ENCODE measurements at regions not wholly inside any gene's neighbourhood (a gene's known extent, or its start where the extent isn't known, plus 50 kb on each side); places are given as distances from the start of the nearest gene placed in this dataset.

- TF ChIP-seq SRY (CRISPR knock-in tag; IDR thresholded peaks at IDR 0.05) (no peak), KLF11 (CRISPR knock-in tag; IDR thresholded peaks at IDR 0.05) (no peak), ZMYM4 (CRISPR knock-in tag; IDR thresholded peaks at IDR 0.05) (no peak), ATM (IDR thresholded peaks at IDR 0.05; ENCODE audit: borderline replicate concordance) (no peak)
Measured at GRCh38 chr1:191343816-191344215, 814.4 kb upstream of the RGS18 start (continued).

DNA sequence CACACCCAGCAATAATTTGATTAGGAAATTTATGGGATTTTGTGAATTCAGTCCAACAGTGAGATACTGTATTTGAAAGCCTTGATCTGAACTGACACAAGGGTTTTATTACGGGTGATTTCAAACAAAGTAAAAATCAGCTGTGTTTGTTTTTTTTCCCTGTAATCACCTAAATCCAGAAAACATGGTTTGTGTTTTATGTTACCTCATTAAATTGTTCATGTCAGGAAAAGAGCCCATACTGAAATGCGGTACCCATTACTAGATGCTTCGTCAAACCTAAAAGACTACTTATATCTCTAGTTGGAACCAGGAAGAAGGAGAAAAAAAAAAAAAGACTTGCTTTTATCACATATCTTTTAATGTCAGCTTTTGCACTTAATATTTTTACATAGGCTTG is 811.9 kb upstream of the RGS18 start:
- ChIA-PET CTCF (ENCODE audit: low intra/inter-chr PET ratio, low total read pairs) (no interaction called here), POLR2A (no interaction called here)
- 1% methylated on average over 3 of the region's 3 CpGs for WGBS (ENCODE audit: low lambda C conversion rate)
- no TSS peak for BruUV-seq (replicated peaks)
- Histone ChIP-seq H3K36me3 (replicated peaks in 1 of 2; ENCODE audit: control insufficient read depth in 1 of 2, insufficient read depth in 2 of 2, low read length in 2 of 2) (no peaks in the 10 kb centered on the region), H3K4me1 (ENCODE audit: insufficient read depth, low read length) (no peaks in the 10 kb centered on the region), H3K79me2 (ENCODE audit: insufficient read depth, low read length) (no peaks in the 10 kb centered on the region), H2AFZ (ENCODE audit: low read length) (no peak overlapping the region), H3K4me2 (ENCODE audit: low read depth, low read length) (no peak overlapping the region), H3K27me3 (ENCODE audit: control insufficient read depth in 1 of 2, insufficient read depth in 2 of 2, low read length in 2 of 2) (no peaks in the 10 kb centered on the region), H3K27ac (ENCODE audit: extremely low read length, insufficient read depth, low read length) (no peak overlapping the region), H4K20me1 (ENCODE audit: insufficient read depth, low read length) (no peaks in the 10 kb centered on the region), H3K9me3 (ENCODE audit: low read length) (no peaks in the 10 kb centered on the region), H3K4me3 (replicated peaks in 1 of 3; ENCODE audit: insufficient read depth in 1 of 3, low read depth in 2 of 3, low read length in 3 of 3) (no peak overlapping the region), H3K9ac (ENCODE audit: insufficient read depth, low read depth, low read length) (no peak overlapping the region)
- DNase-seq (ENCODE audit: low spot score) (no peak), ATAC-seq (no peak), FAIRE-seq (no peak)
- in situ Hi-C loops (cut with HindIII; ENCODE audit: extremely low pct_ligation_motif_present, low pct_unique_long_range_greater_than_20kb) (no loop called here), intact Hi-C loops (cut with micrococcal nuclease; ENCODE audit: unreplicated experiment) (no loop called here)
- no peak for TF ChIP-seq HOXA3 (CRISPR knock-in tag; IDR thresholded peaks at IDR 0.05)
- TF ChIP-seq GABPB1 (CRISPR knock-in tag; IDR thresholded peaks at IDR 0.05): no peak

- POLR2A ChIA-PET: no interaction called here
- H3K4me1 ChIP-seq (ENCODE audit: insufficient read depth, low read length): no peaks in the 10 kb centered on the region
- H3K27me3 ChIP-seq (ENCODE audit: control insufficient read depth in 1 of 2, insufficient read depth in 2 of 2, low read length in 2 of 2): no peaks in the 10 kb centered on the region
- H4K20me1 ChIP-seq (ENCODE audit: insufficient read depth, low read length): no peaks in the 10 kb centered on the region
- no peak overlapping the region for H3K4me3 ChIP-seq (replicated peaks in 1 of 3; ENCODE audit: insufficient read depth in 1 of 3, low read depth in 2 of 3, low read length in 3 of 3)
- H3K9ac ChIP-seq (ENCODE audit: insufficient read depth, low read depth, low read length): no peak overlapping the region
- BruUV-seq (replicated peaks): no TSS peak
- in situ Hi-C loops (cut with HindIII; ENCODE audit: extremely low pct_ligation_motif_present, low pct_unique_long_range_greater_than_20kb) (no loop called here), intact Hi-C loops (cut with micrococcal nuclease; ENCODE audit: unreplicated experiment) (no loop called here)
- H3K36me3 ChIP-seq (replicated peaks in 1 of 2; ENCODE audit: control insufficient read depth in 1 of 2, insufficient read depth in 2 of 2, low read length in 2 of 2): no peaks in the 10 kb centered on the region
- no peaks in the 10 kb centered on the region for H3K9me3 ChIP-seq (ENCODE audit: low read length)
- no peaks in the 10 kb centered on the region for H3K79me2 ChIP-seq (ENCODE audit: insufficient read depth, low read length)
- no peak overlapping the region for H2AFZ ChIP-seq (ENCODE audit: low read length)
- CTCF ChIA-PET (ENCODE audit: low intra/inter-chr PET ratio, low total read pairs): no interaction called here
- H3K4me2 ChIP-seq (ENCODE audit: low read depth, low read length): no peak overlapping the region
- ATAC-seq (no peak), DNase-seq (ENCODE audit: low spot score) (no peak), FAIRE-seq (no peak)
- 2% methylated on average over 3 of the region's 3 CpGs for WGBS (ENCODE audit: low lambda C conversion rate)
- H3K27ac ChIP-seq (ENCODE audit: extremely low read length, insufficient read depth, low read length): no peak overlapping the region
- TF ChIP-seq ZNF567 (CRISPR knock-in tag; IDR thresholded peaks at IDR 0.05; ENCODE audit: borderline replicate concordance): no peak
- TF ChIP-seq TERF1 (CRISPR knock-in tag; IDR thresholded peaks at IDR 0.05): no peak
- TF ChIP-seq BRD4 (CRISPR knock-in tag; IDR thresholded peaks at IDR 0.05): no peak
- no peak for TF ChIP-seq AFF4 (CRISPR knock-in tag; IDR thresholded peaks at IDR 0.05)
- TF ChIP-seq ZNF441 (CRISPR knock-in tag; IDR thresholded peaks at IDR 0.05; ENCODE audit: borderline replicate concordance): no peak
- no peak for TF ChIP-seq HOXD1 (CRISPR knock-in tag; IDR thresholded peaks at IDR 0.05)
- no peak for TF ChIP-seq ZNF121 (CRISPR knock-in tag; IDR thresholded peaks at IDR 0.05)
- TF ChIP-seq SPEN (CRISPR knock-in tag; IDR thresholded peaks at IDR 0.05; ENCODE audit: low read depth): no peak
- no peak for TF ChIP-seq ZNF670 (CRISPR knock-in tag; IDR thresholded peaks at IDR 0.05; ENCODE audit: borderline replicate concordance)
- no peak for TF ChIP-seq MEIS1 (CRISPR knock-in tag; IDR thresholded peaks at IDR 0.05; ENCODE audit: borderline replicate concordance)
Measured at GRCh38 chr1:191348328-191348727, 809.9 kb upstream of the RGS18 start.

All from HepG2 (cell line).